Endodermal cell (in vitro differentiated cells): ENCODE measurements at regions not wholly inside any gene's neighbourhood (a gene's known extent, or its start where the extent isn't known, plus 50 kb on each side); places are given as distances from the start of the nearest gene placed in this dataset.

Source experiments
- DNase-seq: peaks from one replicate; pipeline ENCODE4 v3.0.0-alpha.2; 2017
- H3K27ac ChIP-seq: 2 replicates; pipeline ENCODE4 v1.5.1; 2013; ENCODE audit warnings: mild to moderate bottlenecking, low read depth, low read length, moderate library complexity
- H3K27me3 ChIP-seq: 2 replicates; pipeline ENCODE4 v1.6.1; 2013; ENCODE audit warnings: mild to moderate bottlenecking, low read length, moderate library complexity; ENCODE audit not compliant: insufficient read depth, control insufficient read depth, poor library complexity, severe bottlenecking
- H3K36me3 ChIP-seq: 2 replicates; pipeline ENCODE4 v1.7.0; 2013; ENCODE audit warnings: mild to moderate bottlenecking, low read length, moderate library complexity; ENCODE audit not compliant: control insufficient read depth, insufficient read depth
- H3K4me1 ChIP-seq: one replicate; pipeline ENCODE4 v1.7.0; 2013; ENCODE audit warnings: low read length; ENCODE audit not compliant: control insufficient read depth, insufficient read depth
- H3K4me3 ChIP-seq: 2 replicates; pipeline ENCODE4 v1.5.1; 2013; ENCODE audit warnings: mild to moderate bottlenecking, low read length, moderate library complexity
- H3K9ac ChIP-seq: 2 replicates; pipeline ENCODE4 v1.6.1; 2013; ENCODE audit warnings: mild to moderate bottlenecking, low read length, moderate library complexity; ENCODE audit not compliant: poor library complexity, severe bottlenecking; ENCODE audit errors: extremely low read depth
- H3K9me3 ChIP-seq: 2 replicates; pipeline ENCODE4 v1.6.1; 2013; ENCODE audit warnings: mild to moderate bottlenecking, low read length, moderate library complexity; ENCODE audit not compliant: control insufficient read depth
- H3K27ac Mint-ChIP-seq: 2 replicates; pipeline ENCODE4 v1.8.0; 2020; ENCODE audit warnings: mixed read lengths
- H3K27me3 Mint-ChIP-seq: 2 replicates; pipeline ENCODE4 v1.8.0; 2021; ENCODE audit warnings: mild to moderate bottlenecking, mixed read lengths; ENCODE audit not compliant: insufficient read depth
- H3K36me3 Mint-ChIP-seq: 2 replicates; pipeline ENCODE4 v1.8.0; 2020; ENCODE audit warnings: low read depth, mixed read lengths
- H3K4me1 Mint-ChIP-seq: 2 replicates; pipeline ENCODE4 v1.8.0; 2020; ENCODE audit warnings: mixed read lengths
- H3K4me3 Mint-ChIP-seq: 2 replicates; pipeline ENCODE4 v1.8.0; 2020; ENCODE audit warnings: mild to moderate bottlenecking, moderate library complexity, mixed read lengths
- H3K9me3 Mint-ChIP-seq: 2 replicates; pipeline ENCODE4 v1.8.0; 2020; ENCODE audit warnings: mild to moderate bottlenecking, mixed read lengths
- WGBS, 2 experiments: methylation state at CpG; one replicate each; pipeline versions ENCODE4 v1.1.5 to v1.1.7; 2013; ENCODE audit warnings: missing lambda C conversion rate in 2 of 2, mixed read lengths in 1 of 2; ENCODE audit not compliant: insufficient coverage in 1 of 2, insufficient read length in 1 of 2; 5-methylcytosine and 5-hydroxymethylcytosine counted together
- TF ChIP-seq, protein P1 (sequence below): fragments of 200-600 bp; sonication (generic); conservative IDR thresholded peaks from 2 replicates; pipeline ENCODE4 v1.5.0; 2021; ENCODE audit warnings: antibody characterized with exemption, mild to moderate bottlenecking

DNA sequence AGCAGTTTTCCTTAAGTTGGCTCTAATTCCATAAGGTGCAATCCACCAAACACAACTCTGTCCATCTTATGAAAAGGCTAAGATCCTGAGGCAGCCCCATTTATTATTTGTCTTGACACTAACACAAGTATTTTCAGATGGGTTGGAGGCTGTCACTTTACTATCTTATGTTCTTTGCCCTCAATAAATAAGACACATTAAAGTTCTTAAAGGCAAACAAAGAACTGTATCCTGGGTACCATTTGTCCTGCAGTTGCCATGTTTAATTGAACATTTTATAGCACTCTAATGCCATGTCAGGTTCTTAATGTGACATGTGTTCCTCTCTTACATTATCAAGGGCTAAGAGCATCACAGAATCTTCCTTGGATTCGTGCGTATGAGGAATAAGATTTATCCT, 189.5 kb upstream of the SNX2 start:
- Histone ChIP-seq H3K27me3 (no peaks in the 10 kb centered on the region), H3K36me3 (no peaks in the 10 kb centered on the region), H3K9me3 (no peaks in the 10 kb centered on the region), H3K4me3 (no peak overlapping the region), H3K27ac (no peak overlapping the region), H3K9ac (no peak overlapping the region), H3K4me1 (no peaks in the 10 kb centered on the region)
- WGBS, 2 experiments = 94 to 100% methylated on average over 2 of the region's 2 CpGs
- no peak overlapping the region for H3K27ac Mint-ChIP-seq
- no peaks in the 10 kb centered on the region for H3K9me3 Mint-ChIP-seq
- DNase-seq = no peak
- no peaks in the 10 kb centered on the region for H3K27me3 Mint-ChIP-seq
- no peaks in the 10 kb centered on the region for H3K36me3 Mint-ChIP-seq
- no peaks in the 10 kb centered on the region for H3K4me1 Mint-ChIP-seq
- H3K4me3 Mint-ChIP-seq = no peak overlapping the region
- TF ChIP-seq, protein P1, sequence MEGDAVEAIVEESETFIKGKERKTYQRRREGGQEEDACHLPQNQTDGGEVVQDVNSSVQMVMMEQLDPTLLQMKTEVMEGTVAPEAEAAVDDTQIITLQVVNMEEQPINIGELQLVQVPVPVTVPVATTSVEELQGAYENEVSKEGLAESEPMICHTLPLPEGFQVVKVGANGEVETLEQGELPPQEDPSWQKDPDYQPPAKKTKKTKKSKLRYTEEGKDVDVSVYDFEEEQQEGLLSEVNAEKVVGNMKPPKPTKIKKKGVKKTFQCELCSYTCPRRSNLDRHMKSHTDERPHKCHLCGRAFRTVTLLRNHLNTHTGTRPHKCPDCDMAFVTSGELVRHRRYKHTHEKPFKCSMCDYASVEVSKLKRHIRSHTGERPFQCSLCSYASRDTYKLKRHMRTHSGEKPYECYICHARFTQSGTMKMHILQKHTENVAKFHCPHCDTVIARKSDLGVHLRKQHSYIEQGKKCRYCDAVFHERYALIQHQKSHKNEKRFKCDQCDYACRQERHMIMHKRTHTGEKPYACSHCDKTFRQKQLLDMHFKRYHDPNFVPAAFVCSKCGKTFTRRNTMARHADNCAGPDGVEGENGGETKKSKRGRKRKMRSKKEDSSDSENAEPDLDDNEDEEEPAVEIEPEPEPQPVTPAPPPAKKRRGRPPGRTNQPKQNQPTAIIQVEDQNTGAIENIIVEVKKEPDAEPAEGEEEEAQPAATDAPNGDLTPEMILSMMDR = no peak

DNA sequence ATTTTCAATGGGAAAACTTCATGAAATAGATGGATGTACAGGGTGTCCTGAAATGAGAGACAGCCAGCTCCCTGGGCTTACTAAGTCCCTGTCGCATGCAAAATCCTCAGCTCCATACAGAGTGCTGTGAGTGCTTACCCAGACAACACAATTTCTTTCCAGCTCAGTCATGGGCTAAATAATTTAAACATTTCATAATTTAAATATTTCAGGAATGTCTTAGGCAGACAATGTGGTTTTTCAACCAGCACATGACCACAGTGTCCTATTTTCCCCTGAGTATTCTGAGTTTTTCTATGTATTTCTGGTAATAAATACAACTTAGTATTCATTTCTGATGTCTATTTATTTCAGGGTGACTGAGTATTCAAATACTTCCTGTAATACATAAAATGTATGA, 188.5 kb upstream of the SNX2 start:
- no peaks in the 10 kb centered on the region for H3K4me1 ChIP-seq
- no peaks in the 10 kb centered on the region for H3K9me3 Mint-ChIP-seq
- H3K27ac ChIP-seq = no peak overlapping the region
- H3K9me3 ChIP-seq = no peaks in the 10 kb centered on the region
- 67 to 95% methylated on average over 1 of the region's 1 CpG for WGBS, 2 experiments
- H3K27me3 Mint-ChIP-seq = no peaks in the 10 kb centered on the region
- TF ChIP-seq, protein P1 = no peak
- H3K27ac Mint-ChIP-seq = no peak overlapping the region
- H3K9ac ChIP-seq = no peak overlapping the region
- no peaks in the 10 kb centered on the region for H3K36me3 Mint-ChIP-seq
- no peak overlapping the region for H3K4me3 ChIP-seq
- no peaks in the 10 kb centered on the region for H3K4me1 Mint-ChIP-seq
- H3K4me3 Mint-ChIP-seq = no peak overlapping the region
- no peaks in the 10 kb centered on the region for H3K36me3 ChIP-seq
- no peaks in the 10 kb centered on the region for H3K27me3 ChIP-seq
- no peak for DNase-seq

DNA sequence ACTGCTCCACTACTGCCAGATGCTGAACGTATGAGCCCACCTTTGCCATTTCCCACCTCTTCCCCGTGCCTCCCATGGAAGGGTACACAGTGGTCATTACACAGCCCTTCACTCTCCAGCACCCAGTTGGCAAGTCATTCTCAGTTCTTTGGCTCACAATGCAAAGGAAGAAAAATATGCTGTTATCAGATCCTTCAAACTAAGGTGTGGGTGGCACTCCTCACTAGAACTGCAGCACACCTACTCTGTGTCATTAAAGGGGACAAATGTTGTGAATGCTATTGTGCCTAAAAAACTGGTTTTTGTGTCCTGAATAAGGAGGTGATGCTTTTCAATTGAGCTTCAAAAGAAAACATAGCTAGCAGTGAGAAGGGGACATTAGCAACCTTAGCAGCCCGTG, 183.1 kb upstream of the SNX2 start:
- no peak overlapping the region for H3K27ac ChIP-seq
- H3K4me1 ChIP-seq = no peaks in the 10 kb centered on the region
- Mint-ChIP-seq H3K4me3 (no peak overlapping the region), H3K27me3 (peaks cover 3% of the 10 kb centered on the region), H3K27ac (no peak overlapping the region), H3K9me3 (peaks cover 8% of the 10 kb centered on the region), H3K36me3 (no peaks in the 10 kb centered on the region), H3K4me1 (peaks cover 3% of the 10 kb centered on the region)
- H3K36me3 ChIP-seq = no peaks in the 10 kb centered on the region
- H3K4me3 ChIP-seq = no peak overlapping the region
- H3K27me3 ChIP-seq = no peaks in the 10 kb centered on the region
- TF ChIP-seq, protein P1 = no peak
- no peak overlapping the region for H3K9ac ChIP-seq
- 97 to 100% methylated on average over 1 to 3 of the region's 3 CpGs for WGBS, 2 experiments
- DNase-seq = no peak
- no peaks in the 10 kb centered on the region for H3K9me3 ChIP-seq
